GM18519 (cell line): ENCODE measurements at regions not wholly inside any gene's neighbourhood (a gene's known extent, or its start where the extent isn't known, plus 50 kb on each side); places are given as distances from the start of the nearest gene placed in this dataset.

Experiments used
- ATAC-seq: cut with Tn5 transposase; IDR thresholded peaks from one replicate; pipeline ENCODE4 v1.9.1; 2021; ENCODE audit warnings: mild to moderate bottlenecking, moderate library complexity; ENCODE audit not compliant: unreplicated experiment, low FRiP score

DNA sequence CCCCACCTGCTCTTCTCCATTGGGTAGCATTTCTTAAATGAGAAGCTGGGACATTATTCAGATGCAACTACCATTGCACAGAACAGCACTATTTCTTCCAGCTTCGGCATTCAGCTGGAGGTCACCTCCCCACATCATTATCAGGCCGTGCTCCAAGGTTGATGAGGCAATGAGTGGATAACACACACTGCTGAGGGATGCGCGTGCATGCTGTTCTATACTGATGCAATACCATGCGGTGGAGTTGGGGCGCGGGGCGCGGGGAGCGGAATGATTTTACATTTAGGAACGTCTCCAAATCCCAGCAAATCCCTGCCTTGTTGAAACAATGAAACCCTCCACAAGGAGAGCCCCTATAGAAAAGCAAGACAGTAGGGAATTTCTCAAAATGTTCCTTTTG, 283.4 kb downstream of the GRIN2B start:
- no peak for ATAC-seq

DNA sequence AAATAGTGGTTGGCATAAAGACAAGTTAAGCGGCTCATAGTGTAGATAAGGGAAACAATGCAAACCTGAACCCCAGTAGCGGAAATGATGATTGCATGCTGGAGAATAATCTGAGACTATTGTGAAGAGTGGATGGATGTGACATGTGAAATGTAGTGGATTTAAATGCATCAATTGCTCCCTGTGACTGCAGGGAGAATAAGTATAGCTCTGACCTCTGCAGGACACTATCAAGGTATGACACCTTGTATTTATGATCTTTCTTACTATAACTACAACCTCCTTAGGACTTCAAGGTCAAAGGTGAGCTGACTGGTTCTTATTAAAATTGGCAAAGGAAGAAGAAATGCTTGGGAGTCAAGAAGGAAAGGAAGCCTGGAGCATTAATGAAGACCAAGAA, 285.6 kb downstream of the GRIN2B start:
- ATAC-seq, result no peak

DNA sequence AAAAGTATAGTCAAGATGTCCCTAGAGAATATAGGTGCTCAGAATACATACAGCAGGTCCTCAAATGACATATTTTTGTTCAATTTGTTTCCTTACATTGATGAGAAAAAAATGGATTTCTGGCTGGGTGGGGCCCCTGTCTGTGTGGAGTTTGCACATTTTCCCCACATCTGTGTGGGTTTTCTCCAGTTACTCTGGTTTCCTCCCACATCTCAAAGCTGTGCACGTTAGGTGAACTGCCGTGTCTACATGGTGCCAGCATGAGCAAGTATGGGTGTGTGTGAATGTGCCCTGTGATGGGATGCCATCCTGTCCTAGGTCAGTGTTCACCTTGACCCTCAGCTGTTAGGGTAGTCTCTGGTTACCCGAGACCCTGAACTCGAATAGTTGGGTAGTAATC, 289.1 kb downstream of the GRIN2B start:
- ATAC-seq, result no peak

DNA sequence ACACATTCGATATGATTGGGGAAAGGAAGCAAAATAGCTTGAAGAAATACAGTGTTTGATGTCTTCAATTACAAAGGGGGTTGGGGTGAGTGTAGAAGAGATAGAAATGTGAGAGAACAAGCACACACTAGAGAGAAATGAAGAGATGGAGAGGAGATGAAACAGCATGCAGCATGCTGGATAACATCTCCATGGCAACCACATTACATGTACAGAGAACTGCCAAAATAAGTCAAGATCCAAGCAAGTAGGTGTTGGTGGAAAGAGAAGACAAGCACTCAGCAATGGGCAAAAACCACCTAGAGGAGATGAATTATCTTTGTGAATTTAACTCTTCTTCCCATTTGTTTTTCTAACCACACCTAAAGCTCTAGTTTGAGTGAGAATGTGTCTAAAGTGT, 289.8 kb downstream of the GRIN2B start:
- ATAC-seq, result no peak

DNA sequence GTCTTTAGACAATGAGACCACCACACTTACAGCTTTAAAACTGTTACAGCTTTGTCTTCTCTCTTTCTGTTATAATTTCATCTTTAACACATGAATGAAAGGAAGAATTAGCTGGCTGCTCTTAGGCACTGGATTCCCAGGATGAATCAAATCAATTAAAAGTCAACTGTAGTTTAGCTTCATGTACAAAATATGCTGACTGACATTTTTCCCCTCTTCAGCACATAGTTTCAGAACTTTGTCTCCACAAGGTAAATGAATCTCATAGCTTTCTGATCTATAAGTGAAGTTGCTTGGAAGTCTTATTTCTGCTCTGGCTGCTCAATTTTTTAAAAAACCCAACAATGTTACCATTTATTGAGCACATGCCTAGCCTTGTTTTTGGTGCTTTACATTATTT, 293.8 kb downstream of the GRIN2B start:
- no peak for ATAC-seq

DNA sequence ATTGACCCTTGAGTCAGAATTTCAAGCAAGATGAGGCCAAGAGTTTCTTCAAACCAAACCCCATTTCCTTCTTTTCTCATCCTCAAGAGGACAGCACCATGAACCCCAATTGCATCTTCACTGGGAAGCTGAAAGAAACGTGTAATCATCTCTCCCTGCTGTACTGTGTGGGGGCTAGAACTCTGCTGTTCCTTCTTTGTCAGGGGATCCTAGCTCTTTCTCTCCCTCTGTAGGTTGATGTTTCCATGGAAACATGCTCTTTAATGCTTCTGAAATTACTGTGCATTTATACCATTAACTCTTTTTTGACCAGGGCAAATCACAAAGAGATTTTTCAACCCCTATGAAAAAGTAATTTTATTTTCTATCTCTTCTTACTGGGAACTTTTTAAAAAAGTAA, 295.1 kb downstream of the GRIN2B start:
- ATAC-seq, result no peak

DNA sequence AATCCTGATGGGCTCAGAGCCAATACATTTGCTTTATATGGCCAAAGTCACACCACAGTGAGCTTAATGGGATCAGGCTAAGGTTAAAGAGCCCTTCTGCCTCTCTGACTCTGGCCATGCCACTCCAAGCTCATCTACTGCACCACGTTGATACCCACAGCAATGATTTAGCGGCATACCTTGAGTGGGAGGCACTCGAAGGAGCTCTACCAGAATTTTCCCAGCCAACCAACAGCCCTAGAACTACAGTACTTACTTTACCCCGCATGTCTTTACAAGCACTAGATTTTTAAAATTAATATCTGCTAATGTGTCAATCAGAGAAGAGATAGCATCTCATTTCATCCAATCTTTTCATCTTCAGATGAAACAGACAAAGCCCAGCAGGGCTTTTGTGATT, 300.5 kb downstream of the GRIN2B start:
- no peak for ATAC-seq

DNA sequence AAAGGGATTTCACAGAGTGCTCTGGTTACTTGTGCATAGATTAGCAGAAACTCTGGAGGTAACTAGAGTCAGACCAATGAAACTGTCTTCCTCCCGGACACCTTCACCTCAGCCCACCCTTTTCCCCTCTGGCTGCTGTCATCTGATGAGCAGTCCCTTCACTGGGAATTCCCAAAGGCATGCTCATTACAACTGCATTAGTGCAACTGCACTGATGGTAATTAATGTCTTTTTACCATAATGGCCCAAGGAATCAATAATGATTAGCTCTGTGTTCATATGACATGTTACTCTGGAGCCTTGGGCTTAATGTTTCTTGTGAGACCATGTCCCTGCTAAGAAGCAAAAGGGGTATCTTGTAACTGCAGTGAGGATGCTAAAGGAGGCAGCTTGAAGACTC, 304.5 kb downstream of the GRIN2B start:
- ATAC-seq, result no peak

DNA sequence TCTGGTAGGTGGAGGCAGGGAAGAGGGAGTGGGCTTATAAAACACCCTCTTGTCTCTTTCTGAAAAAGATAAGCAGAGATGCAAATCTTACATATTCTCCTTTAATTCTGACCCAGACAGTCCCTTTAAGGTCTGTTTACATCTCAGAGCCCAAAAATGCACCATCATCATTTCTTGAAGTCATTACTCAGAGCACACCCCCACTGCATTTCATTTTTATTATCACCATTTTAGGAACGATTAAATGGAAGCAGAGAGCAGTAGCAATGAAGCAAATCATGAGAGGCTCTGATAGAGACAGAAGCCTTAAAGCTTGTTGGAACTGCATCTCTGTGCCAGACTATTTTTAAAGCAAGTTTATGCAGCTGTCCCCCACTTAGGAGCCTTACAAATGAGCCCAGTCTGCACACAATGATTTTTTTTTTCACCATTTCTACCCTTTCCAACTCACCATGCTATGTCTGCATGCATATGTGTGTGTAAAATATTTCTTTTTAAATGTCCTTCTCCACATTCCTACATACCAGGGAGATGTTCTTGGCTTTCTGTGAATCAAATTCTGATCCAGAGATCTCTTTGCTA, 311.0 kb downstream of the GRIN2B start:
- no peak for ATAC-seq

DNA sequence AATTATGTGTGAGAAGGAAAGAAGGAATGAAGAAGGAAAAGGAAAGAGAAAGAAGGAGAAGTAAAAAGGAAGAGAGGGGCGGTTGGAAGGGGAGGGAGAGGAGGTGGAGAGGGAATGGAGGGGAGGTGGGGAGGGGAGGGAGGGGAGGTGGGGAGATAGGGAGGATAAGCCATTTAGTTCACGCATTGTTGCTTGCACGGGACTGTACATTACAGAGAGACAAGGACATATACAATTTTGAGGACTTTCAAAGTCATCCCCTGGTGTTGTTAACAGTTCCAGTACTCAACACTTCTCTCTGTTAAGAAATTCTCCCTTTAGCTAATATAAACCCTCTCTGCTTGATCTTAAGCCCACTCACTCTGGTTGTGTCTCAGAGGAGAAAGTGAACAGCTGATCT, 312.5 kb downstream of the GRIN2B start:
- no peak for ATAC-seq

DNA sequence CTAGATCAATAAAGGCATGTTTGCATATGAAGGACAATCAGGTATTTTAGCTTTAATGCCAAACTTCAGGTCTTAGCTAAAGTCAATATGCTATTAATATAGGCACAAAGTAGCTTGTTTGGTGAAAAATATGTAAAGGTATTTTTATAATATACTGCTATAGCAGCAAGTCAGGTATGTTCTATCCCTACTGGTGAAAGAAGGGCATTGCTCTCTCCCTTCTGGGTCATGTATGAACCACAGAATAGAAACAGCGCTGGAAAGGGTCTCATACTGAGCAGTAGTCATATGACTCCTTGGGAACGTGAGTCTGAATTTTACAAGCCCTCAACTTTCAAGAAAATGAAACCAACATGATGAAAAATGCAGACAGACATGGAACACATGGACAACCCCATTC, 314.6 kb downstream of the GRIN2B start:
- no peak for ATAC-seq

DNA sequence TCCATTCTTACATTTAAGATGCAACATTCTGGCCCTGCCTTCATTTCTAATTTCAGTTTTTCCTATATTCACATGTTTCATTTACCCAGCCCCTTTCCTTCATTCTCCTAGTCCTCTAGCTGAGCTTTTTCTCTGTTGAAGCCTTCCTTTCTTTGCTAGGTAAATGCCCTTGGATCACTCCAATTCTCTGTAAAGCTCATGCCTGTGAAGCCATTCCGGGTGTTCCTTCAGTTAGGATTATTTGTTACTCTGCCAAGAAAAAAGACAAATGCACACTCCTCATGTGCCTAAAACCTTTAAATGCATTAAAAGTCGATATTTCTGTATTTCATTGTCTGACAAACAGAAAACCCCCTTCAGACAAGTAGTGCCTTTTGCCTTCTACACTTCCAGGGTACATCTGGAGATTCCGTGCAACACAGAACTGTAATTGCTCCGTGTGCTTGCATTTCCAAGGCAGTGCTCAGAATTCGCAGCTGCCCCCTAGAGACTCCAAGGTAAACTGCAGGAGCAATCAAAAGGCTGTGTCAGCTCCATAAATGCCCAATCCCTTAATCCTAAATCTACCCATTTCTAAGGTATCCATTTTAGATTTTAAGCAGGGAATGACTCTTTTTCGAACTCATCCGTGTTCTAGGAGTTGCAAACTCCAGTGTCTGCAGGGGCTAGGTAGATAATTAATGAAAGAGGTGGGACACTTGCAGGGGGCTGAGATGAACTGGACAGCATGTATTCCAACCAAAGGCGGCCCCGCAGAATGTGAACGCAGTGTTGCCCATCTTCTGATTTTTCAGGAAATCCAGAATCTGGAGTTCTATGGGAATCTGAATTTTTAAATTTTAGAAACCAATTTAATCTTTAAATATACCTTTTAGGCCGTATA, 320.2 kb downstream of the GRIN2B start:
- peak; percentile 68 for ATAC-seq

DNA sequence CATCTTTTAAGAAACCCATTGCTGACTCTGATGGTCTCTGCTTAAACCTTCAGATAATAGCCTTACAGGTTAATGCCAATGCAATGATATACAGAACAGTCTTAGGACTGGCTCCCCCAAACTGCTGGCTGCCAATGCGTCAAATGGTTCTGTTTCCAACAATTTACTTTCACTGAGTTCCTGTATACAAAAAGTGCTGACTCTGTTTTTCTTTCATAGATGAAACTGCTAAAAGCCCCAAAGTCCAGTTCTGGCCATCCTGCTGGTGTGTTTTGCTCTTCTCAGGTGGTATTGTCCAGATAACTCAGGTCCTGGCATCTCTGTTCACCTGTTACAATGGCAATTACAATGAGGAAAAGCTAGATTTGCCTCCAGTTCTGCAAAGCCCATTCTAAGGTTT, 326.9 kb downstream of the GRIN2B start:
- ATAC-seq, result no peak

DNA sequence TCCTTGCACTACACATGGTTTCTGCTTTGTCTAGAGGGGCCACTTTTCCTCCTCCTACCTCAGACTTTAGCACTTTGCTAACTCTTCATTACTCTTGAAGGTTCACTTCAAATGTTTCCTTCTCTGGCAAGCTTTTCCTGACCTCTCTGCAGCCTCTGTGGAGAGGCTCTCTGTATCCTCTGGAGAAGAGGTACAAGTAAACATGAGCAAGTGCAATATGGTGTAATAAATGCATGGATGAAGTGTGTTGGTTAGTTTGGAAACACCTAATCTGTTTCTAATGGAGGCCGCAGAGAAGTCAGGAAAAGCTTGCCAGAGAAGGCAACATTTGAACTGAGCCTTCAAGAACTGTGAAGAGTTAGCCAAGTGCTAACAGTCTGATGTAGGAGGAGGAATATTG, 329.3 kb downstream of the GRIN2B start:
- ATAC-seq, result no peak

DNA sequence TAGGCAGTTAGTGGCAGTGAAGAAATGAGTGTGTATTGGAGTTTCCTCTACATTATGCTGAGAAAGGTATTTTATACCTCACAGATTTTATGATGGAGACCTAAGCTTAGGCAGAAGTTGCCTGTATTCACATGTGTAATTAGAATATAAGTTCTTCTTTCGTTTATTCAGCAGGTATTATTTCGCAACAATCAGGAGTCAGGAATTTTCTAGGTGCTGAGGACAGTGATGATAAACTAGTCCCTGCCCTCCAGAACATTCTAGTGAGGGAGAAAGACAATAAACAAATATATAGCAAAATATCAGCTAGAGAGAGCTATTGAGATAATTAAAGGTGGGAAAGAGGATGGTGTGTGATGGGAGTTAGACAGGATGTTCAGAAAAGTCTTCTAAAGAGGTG, 345.7 kb downstream of the GRIN2B start:
- ATAC-seq, result no peak

DNA sequence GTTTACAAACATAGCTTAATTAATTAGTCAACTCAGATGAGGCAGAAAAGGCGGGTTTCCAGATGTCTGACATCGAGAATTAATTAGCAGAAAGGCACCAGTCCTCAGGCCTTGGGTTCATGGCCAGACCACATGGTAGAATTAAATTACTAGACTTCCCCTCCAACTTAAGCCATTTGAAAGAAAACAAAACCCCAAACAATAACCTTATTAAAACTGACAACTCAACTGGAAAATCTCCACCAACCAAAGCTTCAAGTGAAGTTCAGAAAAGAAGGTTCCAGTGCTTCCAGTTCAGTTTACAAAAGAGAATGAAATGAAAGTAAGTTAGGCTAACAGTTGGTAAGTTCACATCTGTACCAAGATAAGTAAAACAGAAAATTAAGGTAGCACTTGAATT, 349.5 kb downstream of the GRIN2B start:
- no peak for ATAC-seq

DNA sequence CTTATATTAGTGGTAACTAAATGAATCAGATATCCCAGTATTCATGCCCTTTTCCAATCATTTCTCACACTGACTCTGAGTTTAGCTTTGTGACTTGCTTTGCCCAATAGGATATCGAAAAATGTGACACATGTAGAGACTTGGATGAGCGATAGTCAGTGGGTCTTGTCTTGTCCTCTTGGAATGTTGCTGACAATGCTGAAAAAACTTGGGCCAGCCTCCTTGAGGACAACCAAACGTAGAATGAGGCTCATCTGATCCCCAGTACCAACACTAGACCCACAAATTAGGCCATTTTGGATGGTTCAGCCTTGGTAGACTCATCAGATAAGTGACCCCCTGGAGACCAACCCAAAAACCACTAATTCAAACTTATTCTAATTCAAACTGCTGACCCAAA, 351.0 kb downstream of the GRIN2B start:
- ATAC-seq, result no peak

DNA sequence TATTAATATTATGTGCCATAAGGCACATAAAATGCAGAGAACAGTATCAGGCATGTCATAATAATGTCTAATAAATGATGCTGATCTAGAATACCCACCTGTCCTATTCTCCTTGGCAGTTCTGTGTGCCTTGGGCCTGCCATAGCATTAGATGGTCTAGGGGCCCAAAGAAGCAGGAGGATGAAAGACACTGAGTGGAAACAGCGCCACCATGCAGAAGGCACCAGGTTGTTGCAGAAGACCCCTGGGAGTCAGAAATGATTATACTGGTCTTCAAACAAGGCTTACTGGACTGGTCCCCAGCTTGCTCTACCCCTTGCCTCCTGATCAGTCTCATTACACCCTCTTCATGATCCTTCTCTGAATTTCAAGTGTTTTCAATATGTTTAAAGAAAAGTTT, 353.3 kb downstream of the GRIN2B start:
- no peak for ATAC-seq

DNA sequence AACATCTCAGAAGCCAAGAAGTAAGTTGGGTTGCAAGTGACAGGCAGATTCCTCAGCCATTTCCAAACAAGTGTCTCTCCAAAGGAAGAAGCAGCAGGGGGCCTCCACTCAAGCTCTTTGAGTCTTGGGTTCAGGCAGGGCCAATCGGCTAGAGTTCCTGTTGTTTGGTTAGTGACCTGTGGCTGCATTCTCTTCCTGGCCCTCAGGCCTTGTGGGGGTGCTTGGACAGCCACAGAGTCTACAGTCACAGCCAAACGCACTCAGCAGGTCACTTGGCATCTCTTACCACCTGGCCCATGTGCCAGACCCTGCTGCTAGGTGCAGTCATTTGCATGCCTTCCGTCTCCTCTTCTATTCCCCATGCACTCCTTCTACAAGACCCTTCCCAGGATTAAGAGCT, 353.9 kb downstream of the GRIN2B start:
- ATAC-seq, result no peak

DNA sequence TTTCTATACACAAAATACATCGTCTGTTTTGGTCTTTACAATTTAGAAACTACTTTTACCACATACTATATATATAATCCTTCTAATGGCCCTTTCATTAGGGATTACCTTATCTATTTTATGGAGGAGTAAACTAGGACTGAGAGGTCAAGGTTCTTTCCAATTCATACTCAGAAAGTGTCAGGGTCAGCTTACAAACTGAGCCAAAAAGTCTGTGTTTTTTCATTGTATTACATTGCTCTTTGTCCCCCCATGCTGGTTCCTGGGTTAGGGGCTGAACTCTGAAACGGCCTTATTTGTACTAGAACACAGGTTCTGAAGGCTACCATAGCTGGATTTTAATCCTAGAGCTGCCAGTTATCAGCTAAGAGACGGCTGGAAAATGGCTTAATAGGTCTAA, 368.1 kb downstream of the GRIN2B start:
- ATAC-seq, result no peak

DNA sequence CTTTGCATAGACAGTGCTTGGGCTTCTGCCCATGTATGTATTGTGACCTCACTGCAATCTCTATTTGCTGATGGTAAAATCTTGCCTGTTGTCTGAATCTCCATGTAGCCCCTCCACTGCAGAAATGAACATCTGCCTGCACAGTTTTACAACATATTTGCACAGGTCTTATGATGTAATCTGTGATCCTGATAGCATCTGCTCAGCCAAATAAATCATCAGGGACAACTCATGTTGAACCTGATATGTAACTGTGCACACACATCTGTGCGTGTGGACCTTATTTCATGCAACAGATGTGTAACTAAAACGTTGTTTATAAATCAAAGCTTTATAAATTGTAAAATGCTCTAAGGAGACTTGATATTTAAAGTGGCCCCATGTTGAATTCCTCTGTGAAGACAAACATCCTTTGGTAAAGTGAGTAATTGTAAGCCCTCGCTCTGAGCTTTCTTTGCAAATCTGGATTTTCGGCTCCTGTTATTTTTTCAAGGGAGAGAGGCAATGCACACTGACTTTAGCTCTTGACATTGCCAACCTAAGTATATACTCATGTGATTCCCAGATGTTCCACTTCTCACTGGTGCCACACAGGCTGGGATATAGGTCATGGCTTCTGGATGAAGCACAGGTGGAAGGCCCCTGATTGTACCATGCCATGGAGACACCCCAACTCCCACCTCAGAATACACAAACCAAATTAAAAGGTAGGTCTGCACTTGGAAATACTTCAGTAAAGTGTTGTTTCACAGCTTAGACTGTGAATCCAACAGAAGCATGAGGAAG, 371.3 kb downstream of the GRIN2B start:
- no peak for ATAC-seq

DNA sequence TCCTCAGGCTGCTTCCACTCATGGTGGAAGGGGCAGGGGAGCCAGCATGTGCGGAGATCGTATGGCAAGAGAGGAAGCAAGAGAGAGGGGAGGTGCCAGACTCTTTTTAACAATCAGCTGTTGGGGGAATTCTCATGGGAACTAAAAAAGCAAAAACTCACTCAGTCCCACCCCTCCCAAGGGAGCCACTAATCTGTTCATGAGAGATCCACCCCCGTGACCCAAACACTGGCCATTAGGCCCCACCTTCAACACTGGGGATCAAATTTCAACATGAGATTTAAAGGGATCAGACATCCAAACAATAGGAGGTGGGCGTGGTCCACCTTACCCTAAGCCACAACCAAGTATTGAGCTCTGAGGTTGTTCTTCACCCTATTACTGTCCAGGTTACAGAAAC, 375.1 kb downstream of the GRIN2B start:
- no peak for ATAC-seq
